ENCODE measurements at regions not wholly inside any gene's neighbourhood (a gene's known extent, or its start where the extent isn't known, plus 50 kb on each side); places are given as distances from the start of the nearest gene placed in this dataset.

- ATAC-seq = no peak
- POLR2A ChIA-PET = no interaction called here
- SMC1A ChIA-PET (ENCODE audit: uncharacterized antibody, unreplicated experiment) = no interaction called here
Measured at GRCh38 chrX:69218407-69218997, 53.2 kb upstream of the PJA1 start.

GRCh38 chrX:69216911-69217310, 51.7 kb upstream of the PJA1 start:
- H2AFZ ChIP-seq (ENCODE audit: control insufficient read depth, low read depth, low read length) = no peak overlapping the region
- POLR2A ChIA-PET = no interaction called here
- no peak for ATAC-seq
- no peak overlapping the region for H3K4me3 ChIP-seq
- no peaks in the 10 kb centered on the region for H3K36me3 ChIP-seq (ENCODE audit: control insufficient read depth in 2 of 2, insufficient read depth in 2 of 2, low read length in 1 of 2)
- DNase-seq (ENCODE audit: low read depth, low spot score) = no peak
- H3K79me2 ChIP-seq (ENCODE audit: control insufficient read depth, insufficient read depth, low read length) = no peaks in the 10 kb centered on the region
- RAD21 ChIA-PET (ENCODE audit: unreplicated experiment) = no interaction called here
- no peaks in the 10 kb centered on the region for H4K20me1 ChIP-seq (ENCODE audit: control insufficient read depth, insufficient read depth)
- intact Hi-C loops (cut with micrococcal nuclease; ENCODE audit: unreplicated experiment) (no loop called here), in situ Hi-C loops (cut with MboI) (loop anchor here (5.0 kb wide), 1 partner anchor 390 kb away; the partner anchor contains the start of gene EFNB1)
- H3K27me3 ChIP-seq (replicated peaks in 1 of 2; ENCODE audit: control insufficient read depth in 2 of 2, insufficient read depth in 2 of 2, low read length in 1 of 2) = 0 out of 4 replicates have a peak, but pooled peaks cover 0 to 2% of the 10 kb centered on the region in 2 experiments
- H3K4me1 ChIP-seq (ENCODE audit: control insufficient read depth, insufficient read depth, low read length) = no peaks in the 10 kb centered on the region
- CTCF ChIA-PET = no interaction called here
- no peak for FAIRE-seq
- no TSS peak for BruUV-seq (replicated peaks)
- H3K27ac ChIP-seq (ENCODE audit: control insufficient read depth, insufficient read depth) = no peak overlapping the region
- H3K9ac ChIP-seq (ENCODE audit: control insufficient read depth, insufficient read depth, low read length) = no peak overlapping the region
- no peak overlapping the region for H3K4me2 ChIP-seq (ENCODE audit: control insufficient read depth, insufficient read depth)
- no peaks in the 10 kb centered on the region for H3K9me3 ChIP-seq (replicated peaks; ENCODE audit: control insufficient read depth, insufficient read depth, low read length)
- 27% methylated on average over 3 of the region's 5 CpGs for WGBS (ENCODE audit: insufficient coverage, insufficient replicate concordance, low lambda C conversion rate, missing lambda C conversion rate)
- SMC1A ChIA-PET (ENCODE audit: uncharacterized antibody, unreplicated experiment) = no interaction called here
- TF ChIP-seq HDAC6 (IDR thresholded peaks at IDR 0.05; ENCODE audit: unreplicated experiment) (no peak), BRCA1 (IDR thresholded peaks at IDR 0.05; ENCODE audit: low read depth, low read length) (no peak), HCFC1 (IDR thresholded peaks at IDR 0.05; ENCODE audit: low read length) (no peak), RAD51 (IDR thresholded peaks at IDR 0.05) (no peak), ETV6 (conservative IDR thresholded peaks at IDR 0.05 in 1 of 2, IDR thresholded peaks at IDR 0.05 in 1 of 2; ENCODE audit: borderline replicate concordance in 1 of 2, low read depth in 1 of 2) (no peak), TCF12 (IDR thresholded peaks at IDR 0.05; ENCODE audit: low read depth, low read length) (no peak), TAF1 (IDR thresholded peaks at IDR 0.05; ENCODE audit: borderline replicate concordance, low read depth, low read length) (no peak), RBBP5 (conservative IDR thresholded peaks at IDR 0.05) (no peak), ZSCAN29 (IDR thresholded peaks at IDR 0.05) (no peak), SREBF1 (IDR thresholded peaks at IDR 0.05; ENCODE audit: low read length) (no peak), ATF3 (IDR thresholded peaks at IDR 0.05; ENCODE audit: borderline replicate concordance, extremely low read depth, low read depth, low read length) (no peak), CBX3 (IDR thresholded peaks at IDR 0.05; ENCODE audit: borderline replicate concordance, low read depth) (no peak), BHLHE40 (IDR thresholded peaks at IDR 0.05; ENCODE audit: borderline replicate concordance in 1 of 2, low read depth in 2 of 2, low read length in 1 of 2) (no peak)

More at GRCh38 chrX:69218407-69218997, 53.2 kb upstream of the PJA1 start:
- WGBS (ENCODE audit: insufficient coverage, insufficient replicate concordance, low lambda C conversion rate, missing lambda C conversion rate) = 3% methylated on average over 2 of the region's 2 CpGs
- Histone ChIP-seq H3K9ac (ENCODE audit: control insufficient read depth, insufficient read depth, low read length) (no peak overlapping the region), H3K36me3 (ENCODE audit: control insufficient read depth in 2 of 2, insufficient read depth in 2 of 2, low read length in 1 of 2) (no peaks in the 10 kb centered on the region), H3K27ac (ENCODE audit: control insufficient read depth, insufficient read depth) (no peak overlapping the region), H3K4me2 (ENCODE audit: control insufficient read depth, insufficient read depth) (no peak overlapping the region), H4K20me1 (ENCODE audit: control insufficient read depth, insufficient read depth) (no peaks in the 10 kb centered on the region), H2AFZ (ENCODE audit: control insufficient read depth, low read depth, low read length) (no peak overlapping the region), H3K4me3 (no peak overlapping the region), H3K4me1 (ENCODE audit: control insufficient read depth, insufficient read depth, low read length) (no peaks in the 10 kb centered on the region), H3K79me2 (ENCODE audit: control insufficient read depth, insufficient read depth, low read length) (no peaks in the 10 kb centered on the region), H3K9me3 (replicated peaks; ENCODE audit: control insufficient read depth, insufficient read depth, low read length) (no peaks in the 10 kb centered on the region), H3K27me3 (replicated peaks in 1 of 2; ENCODE audit: control insufficient read depth in 2 of 2, insufficient read depth in 2 of 2, low read length in 1 of 2) (no peaks in the 10 kb centered on the region)
- CTCF ChIA-PET = interaction anchor here (1.3 to 1.8 kb wide), 2 partner anchors 124 to 391 kb away, joined by 3 to 4 read pairs; no protein-coding TSS in a partner anchor
- BruUV-seq (replicated peaks) = no TSS peak
- RAD21 ChIA-PET (ENCODE audit: unreplicated experiment) = interaction anchor here (1.7 kb wide), 1 partner anchor 390 kb away, joined by 5 read pairs; no protein-coding TSS in a partner anchor
- TF ChIP-seq EZH2 (IDR thresholded peaks at IDR 0.05; ENCODE audit: borderline replicate concordance, control insufficient read depth, low read depth, low read length) (no peak), YBX1 (IDR thresholded peaks at IDR 0.05) (no peak), PML (IDR thresholded peaks at IDR 0.05; ENCODE audit: low read length) (no peak), ZNF24 (IDR thresholded peaks at IDR 0.05) (no peak), MXI1 (IDR thresholded peaks at IDR 0.05; ENCODE audit: low read depth, low read length) (no peak), NRF1 (conservative IDR thresholded peaks at IDR 0.05; ENCODE audit: low read depth, low read length) (no peak), RAD51 (IDR thresholded peaks at IDR 0.05) (no peak), FOXK2 (IDR thresholded peaks at IDR 0.05) (no peak)
- intact Hi-C loops (cut with micrococcal nuclease; ENCODE audit: unreplicated experiment) (no loop called here), in situ Hi-C loops (cut with MboI) (loop anchor here (5.0 kb wide), 1 partner anchor 391 kb away; the partner anchor contains the start of gene EFNB1)
- DNase-seq (ENCODE audit: low read depth, low spot score) = no peak
- no peak for FAIRE-seq
